ENCODE measurements at regions not wholly inside any gene's neighbourhood (a gene's known extent, or its start where the extent isn't known, plus 50 kb on each side); places are given as distances from the start of the nearest gene placed in this dataset.
"Not testable (repeated sequence)": the region's sequence is repeated elsewhere in the genome, so short reads cannot be mapped to it uniquely, and the experiment has no call there.

DNA sequence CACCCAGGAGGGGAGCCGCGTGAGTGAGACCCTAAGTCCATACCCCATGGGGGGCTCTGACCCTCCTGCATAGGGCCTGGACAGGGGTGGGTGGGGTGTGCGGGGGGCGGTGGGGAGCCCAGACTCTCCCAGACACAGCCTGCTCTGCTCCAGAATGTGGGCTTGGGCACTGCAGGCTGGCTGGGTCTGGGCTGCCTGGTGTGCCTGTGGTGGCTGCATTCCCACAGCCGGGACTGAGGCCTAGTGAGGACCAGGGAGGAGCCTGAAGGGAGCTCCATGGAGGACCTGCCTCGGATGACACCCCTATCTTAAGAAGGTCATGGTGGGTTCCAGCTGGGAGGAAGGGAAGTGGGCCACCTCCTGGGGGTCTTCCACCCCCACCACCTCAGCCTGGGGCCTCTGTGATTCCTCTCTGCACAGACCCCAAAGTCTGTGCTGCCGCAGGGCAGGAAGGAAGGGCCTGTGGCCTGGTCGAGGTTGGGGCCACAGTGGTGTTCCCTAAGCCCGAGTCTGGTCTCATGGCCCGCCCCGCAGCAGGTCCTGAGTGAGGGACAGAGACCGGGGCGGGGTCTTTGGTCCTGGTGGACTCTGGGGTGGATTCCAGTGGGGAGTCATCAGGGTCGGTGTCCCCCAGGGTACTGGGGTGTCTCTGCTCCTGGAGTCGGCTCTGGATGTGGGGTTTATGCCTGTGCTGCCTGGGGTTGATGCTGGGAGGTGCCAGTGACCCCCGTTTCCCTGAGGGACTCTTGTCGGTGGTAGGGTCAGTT lies 392.3 kb downstream of the TMEM121 start:
- WGBS = 72% methylated on average over 17 of the region's 17 CpGs
- no peak for DNase-seq (ENCODE audit: extremely low spot score)
- H3K4me3 ChIP-seq (ENCODE audit: low read depth, low read length) = no peak overlapping the region

DNA sequence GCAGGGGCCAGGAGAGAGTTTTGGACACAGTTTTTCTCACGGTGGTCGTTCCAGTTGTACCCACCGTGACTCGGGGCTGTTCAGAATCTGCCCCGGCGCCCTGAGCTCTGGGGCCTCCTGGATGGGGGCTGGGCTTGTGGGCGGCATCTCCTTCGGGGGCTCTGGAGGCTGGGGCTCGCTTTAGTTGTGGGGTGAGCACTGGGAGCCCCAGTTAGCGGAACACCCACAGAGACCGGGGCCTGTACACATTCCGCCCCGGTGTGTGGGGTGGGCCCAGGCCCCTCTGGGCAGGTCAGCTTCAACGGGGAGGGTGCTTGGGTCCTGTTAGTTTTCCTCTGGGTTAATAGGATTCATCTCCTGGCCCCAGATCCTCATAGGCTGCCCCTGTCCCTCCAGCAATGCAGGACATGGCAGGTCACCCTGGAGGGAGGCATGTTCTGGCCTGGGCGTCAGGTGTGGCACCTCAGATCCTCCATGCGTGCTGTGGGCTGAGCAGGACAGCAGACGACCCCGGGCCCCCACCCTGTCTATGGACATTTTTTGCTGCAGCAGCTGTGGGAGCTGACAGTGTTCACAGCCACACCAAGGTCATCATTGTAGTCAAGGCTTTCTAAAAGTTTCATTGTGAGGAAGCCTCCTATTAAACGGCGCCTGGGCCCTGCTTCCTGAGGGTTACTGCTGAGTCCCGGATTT lies 393.2 kb downstream of the TMEM121 start:
- Histone ChIP-seq H3K27ac (ENCODE audit: low read depth) (no peak overlapping the region), H3K4me3 (ENCODE audit: low read depth, low read length) (no peak overlapping the region), H3K36me3 (ENCODE audit: insufficient read depth) (no peaks in the 10 kb centered on the region), H3K4me1 (ENCODE audit: insufficient read depth) (no peaks in the 10 kb centered on the region)
- no peak for DNase-seq (ENCODE audit: extremely low spot score)
- 88% methylated on average over 21 of the region's 21 CpGs for WGBS

More for the DNA sequence above, 392.3 kb downstream of the TMEM121 start:
- H3K27ac ChIP-seq (ENCODE audit: low read depth) = no peak overlapping the region
- H3K36me3 ChIP-seq (ENCODE audit: insufficient read depth) = no peaks in the 10 kb centered on the region
- H3K4me1 ChIP-seq (ENCODE audit: insufficient read depth) = no peaks in the 10 kb centered on the region

GRCh38 chr14:105920151-105920700 lies 393.8 kb downstream of the TMEM121 start:
- 72% methylated on average over 11 of the region's 11 CpGs for WGBS
- DNase-seq (ENCODE audit: extremely low spot score); H3K4me3 ChIP-seq (ENCODE audit: low read depth, low read length); H3K36me3 ChIP-seq (ENCODE audit: insufficient read depth); H3K4me1 ChIP-seq (ENCODE audit: insufficient read depth); H3K27ac ChIP-seq (ENCODE audit: low read depth): not testable (repeated sequence)

GRCh38 chr14:105920803-105921755 lies 394.7 kb downstream of the TMEM121 start:
- H3K27ac ChIP-seq (ENCODE audit: low read depth); H3K4me1 ChIP-seq (ENCODE audit: insufficient read depth); H3K36me3 ChIP-seq (ENCODE audit: insufficient read depth); DNase-seq (ENCODE audit: extremely low spot score); H3K4me3 ChIP-seq (ENCODE audit: low read depth, low read length): not testable (repeated sequence)
- 90% methylated on average over 23 of the region's 24 CpGs for WGBS

DNA sequence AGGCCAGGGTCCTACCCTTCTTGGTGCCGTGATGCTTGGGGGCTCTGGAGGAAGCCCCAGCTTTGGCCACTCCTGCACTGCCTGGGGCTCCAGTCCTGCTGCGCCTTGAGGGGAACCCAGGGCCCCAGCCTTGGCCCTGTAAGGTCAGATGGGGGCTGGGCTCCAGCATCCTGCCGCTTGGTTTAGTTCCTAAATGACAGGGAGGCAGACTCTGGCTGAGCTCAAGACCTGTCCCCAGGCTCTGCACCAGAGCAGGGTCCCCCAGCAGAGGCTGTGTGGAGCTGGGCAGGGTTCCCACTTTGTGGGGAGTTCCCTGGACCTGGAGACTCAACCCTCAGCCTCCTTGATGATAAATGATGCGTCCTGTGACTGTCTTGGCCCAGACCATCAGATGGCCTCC lies 395.4 kb downstream of the TMEM121 start:
- H3K4me3 ChIP-seq (ENCODE audit: low read depth, low read length); H3K27ac ChIP-seq (ENCODE audit: low read depth); DNase-seq (ENCODE audit: extremely low spot score); H3K4me1 ChIP-seq (ENCODE audit: insufficient read depth); H3K36me3 ChIP-seq (ENCODE audit: insufficient read depth): not testable (repeated sequence)
- WGBS = 58% methylated on average over 4 of the region's 4 CpGs

GRCh38 chr14:105923520-105924191 lies 397.3 kb downstream of the TMEM121 start:
- 4% methylated on average over 1 of the region's 1 CpG for WGBS
- H3K36me3 ChIP-seq (ENCODE audit: insufficient read depth); H3K4me1 ChIP-seq (ENCODE audit: insufficient read depth): not testable (repeated sequence)

DNA sequence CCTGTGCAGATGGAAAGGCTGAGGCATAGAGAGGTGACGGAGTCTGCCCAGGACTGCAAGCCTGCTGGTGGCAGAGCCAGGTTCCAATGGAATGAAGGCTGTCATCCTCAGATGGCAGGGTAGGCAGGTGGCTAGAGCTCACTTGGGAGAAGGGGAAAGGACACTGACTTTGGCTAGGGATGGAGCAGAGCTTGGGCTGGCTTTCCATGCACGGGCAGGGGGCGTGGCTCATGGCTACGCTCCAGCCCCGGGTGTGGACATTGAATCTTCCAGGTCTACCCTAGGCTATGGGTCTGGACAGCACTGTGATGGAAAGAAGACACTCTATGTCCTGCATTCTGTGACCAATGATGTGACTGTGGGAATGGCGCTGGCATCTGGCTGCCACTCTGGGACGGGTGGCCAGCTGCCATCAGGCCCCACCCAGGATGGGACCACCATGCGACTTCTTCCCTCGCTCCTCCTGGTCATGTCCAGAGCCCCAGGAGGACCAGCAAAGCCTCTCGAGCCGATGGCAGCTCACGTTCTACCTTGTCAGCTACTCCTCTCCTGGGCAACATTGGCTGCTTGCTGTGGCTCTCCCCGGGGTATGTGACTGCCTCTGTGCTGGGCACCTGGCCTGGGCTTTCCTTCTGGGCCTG lies 398.7 kb downstream of the TMEM121 start:
- 87% methylated on average over 13 of the region's 13 CpGs for WGBS
- no peaks in the 10 kb centered on the region for H3K4me1 ChIP-seq (ENCODE audit: insufficient read depth)
- H3K4me3 ChIP-seq (ENCODE audit: low read depth, low read length) = no peak overlapping the region
- H3K36me3 ChIP-seq (ENCODE audit: insufficient read depth) = no peaks in the 10 kb centered on the region
- H3K27ac ChIP-seq (ENCODE audit: low read depth) = no peak overlapping the region
- no peak for DNase-seq (ENCODE audit: extremely low spot score)

More at GRCh38 chr14:105923520-105924191, 397.3 kb downstream of the TMEM121 start:
- not testable (repeated sequence) for H3K27ac ChIP-seq (ENCODE audit: low read depth); H3K4me3 ChIP-seq (ENCODE audit: low read depth, low read length); DNase-seq (ENCODE audit: extremely low spot score)

- H3K4me1 ChIP-seq (ENCODE audit: insufficient read depth) = no peaks in the 10 kb centered on the region
- no peaks in the 10 kb centered on the region for H3K36me3 ChIP-seq (ENCODE audit: insufficient read depth)
- 85% methylated on average over 18 of the region's 18 CpGs for whole genome bisulfite sequencing
- H3K27ac ChIP-seq (ENCODE audit: low read depth) = no peak overlapping the region
- DNase-seq (ENCODE audit: extremely low spot score) = no peak
- no peak overlapping the region for H3K4me3 ChIP-seq (ENCODE audit: low read depth, low read length)
These were observed 399.4 kb downstream of the TMEM121 start for GRCh38 chr14:105925615-105926372.

DNA sequence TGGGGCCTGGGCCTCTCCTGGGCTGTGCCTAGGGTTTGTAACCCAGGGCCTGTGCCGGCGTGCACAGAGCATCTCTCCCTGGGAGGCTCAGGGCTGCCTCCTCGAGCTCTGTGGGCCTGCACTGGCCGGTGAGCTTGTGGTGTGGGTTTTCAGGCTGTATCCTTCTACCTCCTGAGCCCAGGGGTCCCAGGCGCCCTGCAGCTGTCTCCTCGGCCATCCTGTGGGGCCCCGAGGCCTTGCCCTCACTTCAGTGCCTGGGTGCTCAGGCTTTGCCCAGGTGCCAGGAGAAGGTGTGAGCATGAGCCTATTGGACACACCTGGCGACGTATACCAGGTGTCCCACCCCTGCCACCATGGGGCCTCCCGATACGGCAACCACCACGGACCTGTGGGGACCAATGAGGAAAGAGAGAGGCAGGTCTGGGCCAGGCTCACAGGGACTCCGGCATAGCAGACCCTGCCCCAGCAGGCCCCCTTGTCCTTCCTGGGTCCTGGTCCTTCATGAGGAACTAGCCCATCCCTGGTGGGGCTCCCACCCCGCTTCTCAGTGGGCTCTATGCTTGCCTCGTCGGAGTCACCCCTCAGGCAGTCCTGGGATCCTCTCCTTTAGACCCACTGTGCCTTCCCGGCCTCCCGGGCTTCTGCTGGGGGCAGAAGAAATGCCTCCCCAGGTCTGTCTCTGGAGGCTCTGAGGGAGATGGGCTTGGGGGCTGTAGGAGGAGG lies 400.2 kb downstream of the TMEM121 start:
- 83% methylated on average over 18 of the region's 18 CpGs for WGBS
- Histone ChIP-seq H3K27ac (ENCODE audit: low read depth) (no peak overlapping the region), H3K36me3 (ENCODE audit: insufficient read depth) (no peaks in the 10 kb centered on the region), H3K4me3 (ENCODE audit: low read depth, low read length) (no peak overlapping the region), H3K4me1 (ENCODE audit: insufficient read depth) (no peaks in the 10 kb centered on the region)
- DNase-seq (ENCODE audit: extremely low spot score) = no peak

GRCh38 chr14:105927096-105928060 lies 401.0 kb downstream of the TMEM121 start:
- Histone ChIP-seq H3K4me3 (ENCODE audit: low read depth, low read length) (no peak overlapping the region), H3K36me3 (ENCODE audit: insufficient read depth) (no peaks in the 10 kb centered on the region), H3K4me1 (ENCODE audit: insufficient read depth) (no peaks in the 10 kb centered on the region), H3K27ac (ENCODE audit: low read depth) (no peak overlapping the region)
- 80% methylated on average over 25 of the region's 25 CpGs for WGBS
- no peak for DNase-seq (ENCODE audit: extremely low spot score)

Data from urinary bladder (tissue), 3 donors.